NOMO-1 treated with dmso at 0.1 percent for 144 hours (cell line): ENCODE measurements at regions not wholly inside any gene's neighbourhood (a gene's known extent, or its start where the extent isn't known, plus 50 kb on each side); places are given as distances from the start of the nearest gene placed in this dataset.

Source experiments
- DNase-seq: peaks from one replicate; lab custom pipeline; 2025; ENCODE audit not compliant: unreplicated experiment; lab: John Stamatoyannopoulos, UW

DNA sequence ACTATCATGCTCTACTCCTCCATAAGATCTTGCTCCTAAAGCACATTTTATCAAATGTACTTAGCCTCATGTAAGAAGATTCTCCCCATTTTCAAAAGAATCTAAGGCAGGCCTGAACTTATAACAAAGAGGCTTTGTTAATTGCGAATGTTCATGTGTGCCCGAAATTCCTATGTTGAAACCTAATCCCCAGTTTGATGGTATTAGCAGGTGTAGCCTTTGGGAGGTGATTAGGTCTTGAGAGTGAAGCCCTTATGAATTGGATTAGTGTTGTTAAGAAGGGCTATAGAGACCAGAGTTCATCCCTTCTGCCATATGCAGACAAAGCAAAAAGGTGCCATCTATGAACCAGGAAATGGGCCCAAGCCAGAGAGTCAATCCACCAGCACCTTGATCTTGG lies 234.5 kb downstream of the PAX3 start:
- DNase-seq: no peak

DNA sequence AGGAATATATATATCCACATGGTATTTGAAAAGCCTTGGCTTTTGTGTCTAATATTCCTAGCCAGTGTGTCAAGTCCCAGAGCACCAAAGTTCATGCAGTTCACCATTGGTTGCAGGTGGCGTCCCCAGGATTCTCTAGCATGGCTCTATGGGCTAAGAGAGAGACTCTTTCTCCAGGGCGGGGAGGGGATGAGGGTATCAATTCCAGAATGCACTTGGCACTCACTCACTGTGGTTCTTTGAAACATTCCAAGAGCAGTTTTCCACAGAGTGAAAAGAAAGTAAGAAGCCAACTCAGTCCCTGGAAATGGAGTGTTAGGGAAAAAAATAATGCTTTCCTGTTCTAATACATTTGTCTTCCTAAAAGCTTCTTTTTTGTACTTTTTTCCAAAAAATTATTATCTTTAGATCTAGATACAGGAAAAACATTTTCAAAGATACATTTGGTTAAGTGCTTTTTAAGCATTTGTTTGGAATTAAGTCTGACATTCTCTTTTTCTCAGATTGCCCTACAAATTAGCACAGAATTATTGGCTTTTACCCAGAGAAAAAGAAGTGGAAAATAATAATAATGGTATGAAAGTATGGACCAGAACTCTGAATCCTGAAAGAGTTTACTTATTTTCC lies 239.9 kb downstream of the PAX3 start:
- no peak for DNase-seq

DNA sequence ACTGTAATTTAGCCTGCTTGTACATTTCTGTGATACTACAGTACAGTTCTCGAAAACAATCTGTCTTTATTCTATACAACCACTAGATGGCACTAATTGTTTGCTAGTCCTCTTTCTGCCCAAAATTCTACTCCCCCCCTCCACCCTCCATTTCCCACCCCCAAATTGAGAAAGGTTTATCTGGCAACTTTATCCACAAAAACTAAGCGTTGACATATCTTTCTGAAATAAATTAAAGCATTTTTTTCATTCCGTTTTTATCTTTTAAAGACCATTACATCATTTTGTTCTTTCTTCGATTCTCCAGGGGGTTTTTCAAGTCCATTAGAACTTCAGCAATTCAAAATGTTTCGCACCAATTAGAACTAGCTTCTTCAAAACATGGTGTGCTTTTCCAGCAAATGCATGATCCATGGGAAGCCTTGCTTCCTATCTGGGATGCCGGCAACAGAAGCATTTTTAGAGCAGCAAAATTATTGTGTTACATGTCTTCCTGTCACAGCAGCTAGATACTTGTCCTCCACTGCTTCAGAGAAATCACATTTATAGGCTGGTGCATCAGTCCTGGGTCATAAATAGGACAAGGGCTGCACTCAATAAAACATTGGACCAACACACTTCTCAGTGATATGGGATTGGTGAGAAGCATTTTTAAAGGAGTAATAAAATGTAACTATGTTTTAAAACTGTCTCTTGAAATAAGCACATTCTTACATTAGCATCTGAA lies 241.3 kb downstream of the PAX3 start:
- DNase-seq: no peak

DNA sequence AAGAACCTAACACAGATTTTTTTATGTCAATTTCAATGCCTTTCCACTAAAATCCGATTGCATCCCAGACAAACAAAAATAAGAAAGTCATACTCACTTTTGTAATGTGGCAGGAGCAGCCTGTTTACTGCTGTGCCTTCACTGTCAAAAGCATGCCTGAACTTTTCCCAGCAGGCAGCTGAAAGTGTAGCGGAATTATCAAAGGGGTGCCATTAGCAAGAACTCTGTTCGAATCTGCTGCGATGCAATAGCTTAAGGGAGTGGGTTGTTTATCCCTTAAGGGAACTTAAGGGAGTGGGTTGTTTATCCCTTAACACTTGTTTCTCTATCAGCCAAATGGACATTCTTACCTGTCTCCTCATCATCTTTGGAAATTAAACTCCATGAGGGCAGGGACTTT lies 243.5 kb downstream of the PAX3 start:
- DNase-seq: no peak

DNA sequence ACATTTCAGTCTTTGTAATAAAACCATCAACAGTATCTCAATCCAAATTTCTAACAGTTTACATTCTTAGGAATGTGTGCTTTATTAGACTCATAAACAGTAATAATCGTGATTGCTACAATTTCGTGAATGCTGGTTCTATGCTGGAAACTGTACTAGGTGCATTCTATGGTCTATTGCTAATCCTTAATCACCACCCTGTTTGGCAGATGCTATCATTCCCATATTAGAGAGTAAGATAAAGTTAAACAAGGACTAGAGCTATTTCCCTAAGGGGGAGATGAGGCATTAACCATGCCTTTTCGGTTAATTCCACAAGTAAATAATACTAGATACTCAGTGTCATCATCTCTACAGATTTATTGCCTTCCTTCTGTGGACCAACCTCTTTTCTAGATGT lies 244.0 kb downstream of the PAX3 start:
- DNase-seq: no peak

DNA sequence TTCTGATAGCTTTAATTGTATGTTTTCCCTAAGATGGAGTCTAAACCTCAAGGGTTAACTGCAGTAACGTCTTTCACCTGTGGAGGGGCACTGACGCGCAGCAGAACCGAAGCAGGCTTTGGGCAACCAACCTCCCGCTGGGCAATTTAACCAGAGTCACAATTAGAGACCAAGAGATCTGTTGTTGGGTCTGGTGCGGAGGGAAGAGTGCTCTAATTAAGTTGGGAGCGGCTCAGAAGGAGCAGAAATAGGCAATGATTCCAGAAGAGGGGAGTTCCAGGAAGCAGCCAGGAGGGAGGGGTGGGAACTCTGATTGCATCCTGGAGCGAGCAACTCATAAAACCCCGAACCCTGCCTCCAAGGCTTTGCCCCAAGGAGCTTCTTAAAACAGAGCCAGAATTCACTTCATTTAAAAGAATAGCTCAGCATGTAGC lies 245.8 kb downstream of the PAX3 start:
- no peak for DNase-seq

DNA sequence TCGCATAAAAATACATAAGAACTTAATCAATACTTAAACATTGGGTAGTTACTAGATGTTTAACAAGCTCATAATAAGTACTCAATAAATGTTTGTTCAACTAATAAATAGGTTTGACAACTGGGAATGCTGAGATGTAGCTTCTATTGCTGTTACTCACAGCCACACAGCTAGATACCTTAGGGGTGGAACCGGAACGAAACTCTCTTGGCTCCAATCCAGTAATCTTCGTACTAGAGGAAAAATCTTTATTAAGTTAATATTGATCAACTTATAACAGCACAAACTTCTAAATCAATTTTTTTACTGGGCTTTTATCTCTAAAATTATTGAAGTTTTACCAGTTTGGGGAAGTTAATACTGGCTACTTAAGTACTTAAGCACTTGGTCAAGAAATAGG lies 247.8 kb downstream of the PAX3 start:
- no peak for DNase-seq

DNA sequence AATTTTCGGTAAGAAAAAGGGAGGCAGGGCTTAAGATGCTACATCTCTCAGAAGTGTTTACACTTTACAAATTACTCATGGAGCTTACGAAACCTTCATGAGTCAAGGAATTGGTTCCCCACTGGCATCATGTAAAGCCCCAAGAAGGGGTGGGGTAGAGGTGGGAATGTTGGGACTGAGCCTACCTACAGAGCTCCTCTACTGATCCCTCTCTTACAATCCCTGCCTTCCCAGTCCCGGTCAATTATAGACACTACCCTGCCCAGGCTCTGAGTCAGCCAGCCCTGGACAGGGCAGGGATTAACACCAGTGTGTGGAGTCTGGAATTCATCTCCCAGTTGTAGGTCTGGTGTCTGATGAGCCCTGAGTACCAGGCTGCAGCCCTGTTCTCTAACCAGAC lies 248.9 kb downstream of the PAX3 start:
- DNase-seq: no peak

DNA sequence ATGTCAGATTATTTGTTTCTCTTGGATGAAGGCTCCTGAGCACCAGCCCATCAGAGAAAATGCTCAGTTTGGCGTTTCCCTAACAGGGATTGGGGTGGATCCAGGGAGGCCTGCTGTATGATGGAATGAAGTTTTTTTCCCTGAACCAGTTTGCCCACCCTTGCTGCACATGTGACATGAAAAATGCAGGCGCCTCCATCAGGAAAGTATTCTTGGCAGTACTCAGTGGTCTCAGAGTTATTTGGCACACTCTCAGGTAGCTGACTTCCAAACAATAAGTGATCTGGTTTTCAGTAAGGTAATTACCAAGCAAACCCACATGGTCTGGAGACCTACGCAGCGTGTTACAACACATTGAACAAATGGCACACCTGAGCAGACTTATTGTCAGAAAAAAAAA lies 254.9 kb downstream of the PAX3 start:
- DNase-seq: no peak

DNA sequence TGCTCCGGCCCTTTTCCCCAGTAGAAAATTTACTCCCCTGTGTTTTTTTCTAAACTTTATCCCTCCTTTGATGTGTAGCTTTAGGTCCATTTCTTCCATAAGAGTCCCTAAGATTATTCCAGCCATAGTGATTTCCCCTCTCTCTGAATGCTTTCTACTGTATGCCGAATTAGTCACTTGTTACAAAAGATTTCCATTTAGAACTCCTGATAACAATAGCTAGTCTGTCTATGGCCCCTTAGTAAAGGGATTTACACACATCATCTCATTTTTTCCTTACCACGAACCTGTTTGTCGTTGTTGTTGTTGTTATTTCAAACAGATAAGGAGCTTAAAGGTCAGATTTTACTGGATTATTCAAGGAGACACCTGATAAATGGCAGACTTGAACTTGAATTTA lies 256.1 kb downstream of the PAX3 start:
- no peak for DNase-seq

DNA sequence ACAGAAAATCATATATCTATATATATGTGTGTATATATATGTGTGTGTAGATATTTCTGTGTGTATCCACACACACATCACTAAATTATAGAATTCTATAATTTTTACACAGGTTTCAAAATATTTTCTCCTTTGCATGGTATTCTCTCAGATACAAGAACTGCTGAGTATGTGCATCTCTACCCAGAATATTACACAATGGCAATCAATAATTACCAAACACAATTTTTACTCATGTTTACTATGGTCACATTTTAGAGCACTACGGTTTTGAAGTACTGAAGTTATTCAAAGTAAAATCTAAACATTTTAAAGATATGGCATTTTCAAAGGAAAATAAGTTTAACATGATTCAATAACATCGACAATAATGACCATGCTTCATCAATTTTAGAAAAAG lies 258.5 kb downstream of the PAX3 start:
- no peak for DNase-seq

DNA sequence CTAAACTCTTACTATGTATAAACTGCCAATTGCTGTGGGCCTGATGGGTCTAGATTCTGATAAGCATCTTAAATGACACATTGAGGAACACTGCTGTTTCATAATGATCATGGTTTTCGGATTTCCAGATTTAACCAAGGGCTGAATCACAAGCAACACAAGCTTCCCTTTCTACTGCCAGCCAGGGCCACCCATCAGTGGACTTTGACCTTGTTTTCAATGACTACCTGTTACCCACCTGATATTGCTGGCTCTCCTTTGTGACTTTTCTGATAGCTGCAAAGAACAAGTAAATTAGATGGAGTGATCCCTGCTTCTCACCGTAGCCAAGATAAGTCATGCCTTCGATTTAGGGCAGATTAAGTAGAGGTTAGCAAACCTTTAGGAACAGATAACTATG lies 259.0 kb downstream of the PAX3 start:
- no peak for DNase-seq

DNA sequence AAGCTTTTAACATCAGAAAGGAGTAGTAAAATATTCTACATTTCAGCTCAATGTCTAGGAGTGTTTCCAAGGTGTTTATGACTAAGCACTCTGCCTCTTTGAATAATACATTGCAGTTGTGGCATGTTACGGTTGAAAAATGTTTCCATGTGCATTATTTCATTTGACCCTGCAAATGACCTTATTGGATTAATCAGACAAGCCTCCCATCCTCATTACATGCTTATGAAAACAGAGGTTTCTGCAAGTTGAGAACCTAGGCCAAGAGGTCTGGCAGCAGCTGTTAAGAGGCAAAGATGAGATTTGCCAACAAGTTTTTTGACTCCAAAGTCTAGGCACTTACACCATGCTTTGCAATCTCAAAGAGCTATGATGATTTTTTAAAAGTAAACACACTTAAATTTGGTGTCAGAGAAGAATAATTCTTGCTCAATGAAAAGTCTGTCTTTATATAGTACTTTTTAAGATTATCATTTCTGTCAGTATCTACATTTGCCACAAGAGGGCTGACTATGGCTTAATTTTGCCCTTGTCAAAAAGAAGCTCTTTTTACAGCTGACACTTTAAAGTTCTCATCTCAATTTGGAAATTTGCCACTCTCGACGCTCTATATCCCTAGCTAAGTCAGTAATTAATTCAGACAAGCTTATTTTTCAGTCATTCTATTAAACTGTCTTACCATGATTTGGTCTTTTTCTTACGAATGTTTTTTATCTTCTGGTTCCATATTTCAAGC lies 260.6 kb downstream of the PAX3 start:
- DNase-seq: no peak

DNA sequence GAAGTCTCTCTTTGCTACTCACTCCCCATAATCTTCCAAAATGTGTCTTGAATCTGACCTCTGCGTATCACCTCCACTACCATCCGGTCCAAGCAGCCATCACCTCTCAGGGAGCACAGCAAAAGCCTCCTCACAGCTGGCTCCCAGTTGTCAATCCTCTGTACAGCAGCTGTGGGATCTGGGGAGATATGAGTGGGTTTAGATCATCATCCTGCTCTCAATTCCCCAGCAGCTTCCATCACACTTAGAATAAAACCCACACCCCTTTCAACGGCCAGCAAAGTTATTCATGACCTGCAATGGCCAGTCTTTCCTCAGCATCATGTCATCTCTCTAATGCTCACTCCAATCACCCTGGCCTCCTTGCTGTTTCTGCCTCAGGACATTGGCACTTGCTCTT lies 261.6 kb downstream of the PAX3 start:
- no peak for DNase-seq

DNA sequence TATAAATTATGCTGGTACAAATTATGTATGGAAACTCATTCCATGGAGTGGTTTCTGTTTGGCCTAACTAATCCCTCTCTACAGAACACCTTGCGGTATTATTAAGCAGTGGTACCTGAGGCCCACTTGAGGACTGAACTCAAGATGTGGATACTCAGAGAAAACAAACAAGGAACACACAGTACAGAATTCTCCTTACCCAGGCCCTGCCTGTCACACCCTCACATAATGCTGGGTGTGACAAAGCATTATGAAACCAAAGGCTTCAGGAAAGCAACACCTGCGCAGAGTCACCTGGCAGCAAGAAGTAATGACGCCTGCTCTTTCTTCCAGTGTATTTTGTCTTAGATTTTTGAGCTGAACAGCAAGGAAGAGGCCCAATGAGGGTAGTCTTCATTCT lies 264.7 kb downstream of the PAX3 start:
- no peak for DNase-seq

DNA sequence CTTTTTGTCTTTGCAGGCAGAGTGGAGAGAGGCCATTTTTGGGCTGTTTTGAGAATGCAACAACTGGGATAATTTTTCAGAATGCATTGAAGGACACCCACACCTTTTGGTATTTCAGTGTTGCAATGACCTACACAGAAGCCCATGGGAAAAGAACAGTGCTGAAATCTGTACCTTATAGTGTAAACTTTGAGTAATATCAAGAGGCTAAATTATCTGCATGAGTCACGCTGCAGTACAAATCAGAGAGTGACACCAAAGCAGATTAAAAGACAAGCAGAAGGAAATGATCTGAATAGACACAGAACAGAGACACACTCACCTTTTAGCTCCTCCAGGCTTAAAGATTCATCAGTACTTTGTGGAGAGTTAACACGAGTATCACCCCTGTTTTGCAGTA lies 265.3 kb downstream of the PAX3 start:
- DNase-seq: no peak

DNA sequence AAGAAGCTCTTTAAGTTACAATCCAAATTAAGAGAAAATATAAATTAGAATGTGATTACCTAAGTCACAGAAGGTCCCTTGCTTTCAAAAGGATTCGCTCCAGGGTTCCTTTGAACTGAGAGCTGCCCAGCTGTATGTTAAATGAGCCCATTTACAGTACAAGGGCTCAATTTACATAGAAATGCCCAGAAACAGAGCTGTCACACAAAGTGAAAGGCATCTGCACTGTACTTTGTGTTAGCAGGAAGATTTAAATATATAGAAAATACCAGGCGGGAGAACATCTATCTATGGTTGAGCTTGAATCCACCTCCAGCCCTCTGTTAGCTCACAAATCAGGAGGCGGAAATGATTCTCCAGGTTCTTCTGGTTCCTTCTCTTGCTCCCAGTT lies 272.9 kb downstream of the PAX3 start:
- DNase-seq: no peak

DNA sequence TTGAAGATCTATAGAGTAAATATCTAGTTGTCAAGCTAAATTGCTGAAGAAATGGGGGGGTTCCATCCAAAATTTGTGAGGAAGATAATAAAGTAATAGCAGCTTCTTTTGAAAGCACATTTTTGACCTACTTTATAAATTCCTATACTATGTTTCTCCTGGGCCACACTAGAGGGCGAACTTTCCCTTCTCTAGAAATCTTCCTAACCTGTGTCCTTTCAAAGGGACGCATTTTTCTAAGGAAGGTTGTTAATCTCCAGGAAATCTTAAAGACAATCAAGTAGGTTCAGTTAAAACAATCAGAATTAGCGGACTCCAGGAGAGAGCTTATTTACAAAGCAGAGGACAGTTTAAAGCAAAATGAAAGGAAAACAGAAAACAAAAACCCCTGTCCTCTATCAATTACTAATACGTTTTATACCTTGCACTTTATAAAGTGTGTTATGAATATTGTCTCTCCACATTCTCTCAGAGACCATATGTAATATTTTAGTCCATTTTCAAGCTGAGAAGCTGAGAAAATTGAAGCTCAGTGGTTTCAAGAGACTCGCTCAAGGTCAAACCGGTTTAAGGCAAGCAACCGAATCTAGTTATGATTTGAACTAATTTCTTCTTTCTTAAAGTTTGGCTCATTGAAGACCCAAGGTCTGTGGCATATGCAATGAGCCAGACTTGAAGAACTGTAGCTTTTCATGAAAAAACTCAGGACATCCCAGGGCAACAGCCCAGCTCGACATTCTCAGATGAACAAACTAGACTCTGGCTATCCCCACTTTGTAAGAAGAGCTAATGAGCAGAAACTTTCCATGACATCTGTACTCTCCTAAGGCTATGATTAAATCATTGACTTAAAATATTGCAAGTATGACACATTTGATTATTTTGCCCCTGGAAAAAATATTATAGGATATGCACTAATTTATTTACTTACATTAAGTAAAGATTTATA lies 273.6 kb downstream of the PAX3 start:
- no peak for DNase-seq

DNA sequence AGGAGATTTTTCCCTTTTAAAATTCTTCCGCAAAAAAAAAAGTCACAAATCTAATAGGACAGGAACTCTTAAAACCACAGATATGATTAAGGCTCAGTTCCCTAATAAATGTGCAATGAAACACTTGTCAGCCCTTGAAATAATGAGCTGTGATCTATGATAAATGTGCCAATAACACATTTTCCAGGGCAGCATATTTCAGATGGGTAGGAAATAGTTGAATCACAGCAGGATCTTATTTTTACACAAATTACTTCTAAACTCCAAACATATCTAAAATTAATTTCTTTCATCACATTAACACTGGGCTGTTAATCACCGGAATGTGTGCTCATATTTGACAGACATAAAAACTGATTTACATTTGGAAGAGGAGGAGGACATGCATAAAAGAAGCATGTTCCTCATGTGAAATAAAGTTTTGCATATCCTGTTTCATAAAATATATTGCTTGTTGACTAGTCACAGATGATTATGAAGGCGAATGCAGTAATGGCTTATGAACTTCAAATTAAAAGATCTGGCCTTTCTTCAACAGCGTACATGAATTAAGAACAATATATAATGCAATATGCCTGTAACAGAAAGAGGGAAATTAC lies 281.4 kb downstream of the PAX3 start:
- no peak for DNase-seq

DNA sequence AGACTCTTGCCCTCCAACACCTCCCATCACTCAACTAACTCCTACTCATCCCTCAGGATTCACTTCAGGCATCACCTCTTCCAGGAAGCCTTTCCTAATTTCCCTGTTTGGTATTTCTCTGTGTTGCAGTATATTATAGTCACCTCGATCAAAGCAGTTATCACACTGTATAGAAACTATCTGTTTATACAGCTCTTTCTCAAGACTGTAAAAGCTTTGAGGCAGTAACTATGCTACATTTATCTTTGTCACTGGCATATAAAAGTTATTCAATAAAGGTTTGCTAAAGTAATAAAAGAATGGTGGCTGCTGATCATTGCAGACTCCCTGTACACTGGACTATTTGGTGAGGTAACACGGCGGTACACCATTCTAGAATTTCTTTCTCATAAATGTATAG lies 284.9 kb downstream of the PAX3 start:
- DNase-seq: no peak

DNA sequence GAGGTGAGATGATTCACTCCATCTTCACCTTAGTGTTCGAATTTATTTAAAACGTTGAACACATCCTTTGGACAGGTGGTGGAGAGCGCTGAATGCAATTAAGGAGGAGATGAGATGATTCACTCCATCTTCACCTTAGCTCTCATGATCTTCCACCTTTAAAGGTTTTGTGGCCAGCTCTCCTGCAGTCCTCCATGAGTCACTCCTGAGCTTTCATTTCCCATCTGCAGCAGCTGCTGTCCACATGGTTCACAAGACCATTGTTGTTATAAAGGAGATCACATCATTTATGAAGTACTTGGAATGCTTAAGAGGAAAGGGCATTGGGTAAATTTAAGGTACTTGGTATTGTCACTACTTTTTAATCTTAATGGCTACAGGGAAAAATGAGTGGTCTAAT lies 298.5 kb downstream of the PAX3 start:
- no peak for DNase-seq
